Astrocyte of the cerebellum (primary cell): ENCODE measurements at regions not wholly inside any gene's neighbourhood (a gene's known extent, or its start where the extent isn't known, plus 50 kb on each side); places are given as distances from the start of the nearest gene placed in this dataset.

Source experiments
- DNase-seq: peaks from one replicate; pipeline ENCODE4 v3.0.0-alpha.2; 2011; ENCODE audit warnings: low read depth
- H3K4me3 ChIP-seq: 2 replicates; pipeline ENCODE4 v1.5.1; 2011; ENCODE audit warnings: mild to moderate bottlenecking, low read depth, low read length, moderate library complexity
- CTCF ChIP-seq: IDR thresholded peaks from 2 replicates; pipeline ENCODE4 v1.5.1; 2012; ENCODE audit warnings: low read length, low read depth, moderate library complexity, mild to moderate bottlenecking; ENCODE audit errors: missing control alignments
- in situ Hi-C: cut with HindIII; loops from 2 replicates; pipeline ENCODE4 v1.10.0; 2017; ENCODE audit warnings: low sequenced_read_pairs

GRCh38 chr5:30937070-30937469 is 256.4 kb upstream of the CDH6 start:
- H3K4me3 ChIP-seq = no peak overlapping the region
- no peak for TF ChIP-seq CTCF
- in situ Hi-C loops = no loop called here
- DNase-seq = no peak

GRCh38 chr5:30933599-30933998 is 259.9 kb upstream of the CDH6 start:
- no peak overlapping the region for H3K4me3 ChIP-seq
- no peak for DNase-seq
- no peak for TF ChIP-seq CTCF
- in situ Hi-C loops = no loop called here

DNA sequence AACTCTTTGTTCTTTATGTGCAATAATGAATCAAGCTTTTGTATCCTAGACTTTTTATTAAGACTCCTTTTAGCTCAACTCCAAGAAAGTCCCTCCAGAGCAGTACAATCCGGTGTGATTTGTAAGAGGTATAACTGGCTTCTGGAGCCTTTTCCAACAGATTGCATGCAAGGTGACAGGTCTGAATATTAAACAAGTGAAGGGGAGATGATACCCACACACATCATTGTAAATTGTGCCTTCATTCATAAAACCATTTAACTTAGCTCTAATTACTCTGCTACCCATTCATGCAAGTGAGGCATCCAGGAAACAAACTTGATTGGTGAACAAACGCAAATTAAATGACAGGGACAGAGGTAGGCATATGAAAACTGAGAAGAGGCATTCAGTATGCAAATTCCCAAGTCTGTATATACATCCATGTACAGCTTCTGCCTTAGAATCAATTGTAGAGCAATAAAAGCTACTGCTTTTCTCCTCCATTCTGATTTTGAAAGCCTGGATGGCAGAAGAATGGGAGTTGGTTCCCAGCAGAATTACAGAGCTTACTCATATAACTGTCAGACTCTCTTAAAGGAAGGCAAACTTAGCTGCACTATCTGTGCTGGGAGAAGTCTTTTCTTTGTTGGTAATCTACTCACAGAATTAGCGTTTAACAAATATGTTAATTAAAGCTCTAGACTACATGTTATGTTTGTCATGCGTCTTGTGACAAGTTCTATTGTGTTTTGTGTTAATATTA is 261.0 kb upstream of the CDH6 start:
- H3K4me3 ChIP-seq = no peak overlapping the region
- DNase-seq = no peak
- TF ChIP-seq CTCF = no peak
- in situ Hi-C loops = no loop called here

DNA sequence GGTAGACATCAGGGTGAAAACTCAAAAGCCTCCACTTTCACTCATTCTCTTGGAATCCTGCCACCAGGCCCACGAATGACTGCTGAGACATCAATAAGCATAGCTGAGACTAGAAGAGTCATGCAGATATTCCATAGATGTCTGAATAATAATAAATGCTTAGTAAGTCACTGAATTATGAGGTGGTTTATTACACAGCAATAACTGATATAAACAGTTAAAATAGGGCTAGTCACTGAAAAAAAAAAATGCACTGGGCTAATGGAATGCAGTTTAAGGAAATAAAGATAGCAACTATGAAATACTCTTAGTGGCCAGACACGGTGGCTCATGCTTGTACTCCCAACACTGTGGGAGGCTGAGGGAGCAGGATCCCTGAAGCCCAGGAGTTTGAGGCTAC is 262.8 kb upstream of the CDH6 start:
- in situ Hi-C loops = no loop called here
- DNase-seq = no peak
- H3K4me3 ChIP-seq = no peak overlapping the region
- TF ChIP-seq CTCF = no peak

GRCh38 chr5:30928956-30929355 is 264.5 kb upstream of the CDH6 start:
- TF ChIP-seq CTCF = no peak
- in situ Hi-C loops = no loop called here
- no peak for DNase-seq
- H3K4me3 ChIP-seq = no peak overlapping the region

DNA sequence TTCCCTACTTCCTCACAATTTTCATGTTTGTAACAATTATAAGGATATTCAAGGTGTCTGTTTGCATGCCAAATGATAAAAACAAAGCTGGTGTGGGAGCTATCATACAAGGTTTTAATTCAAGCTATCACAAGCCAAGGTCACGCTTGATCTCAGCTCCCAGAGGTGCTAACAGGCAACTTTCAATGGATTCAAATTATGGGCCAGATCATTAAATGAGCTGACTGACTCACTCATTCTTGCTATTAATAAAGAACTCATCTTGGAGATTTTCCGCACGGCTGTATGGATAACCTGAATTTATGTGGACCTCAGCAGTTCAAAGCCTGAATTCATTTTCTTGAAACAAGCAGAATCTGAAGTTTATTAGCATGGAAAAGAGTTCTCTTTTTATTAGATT is 267.3 kb upstream of the CDH6 start:
- no peak for DNase-seq
- in situ Hi-C loops = no loop called here

More for the DNA sequence above, 267.3 kb upstream of the CDH6 start:
- no peak overlapping the region for H3K4me3 ChIP-seq
- TF ChIP-seq CTCF = no peak
